Osteoblast (primary cell): ENCODE measurements at regions not wholly inside any gene's neighbourhood (a gene's known extent, or its start where the extent isn't known, plus 50 kb on each side); places are given as distances from the start of the nearest gene placed in this dataset.

ENCODE experiments used
- DNase-seq: peaks from one replicate; pipeline ENCODE4 v3.0.0; 2011; ENCODE audit warnings: low spot score, mixed read lengths; ENCODE audit not compliant: insufficient read length; ENCODE audit errors: missing footprints
- H2AFZ ChIP-seq: 2 replicates; pipeline ENCODE4 v1.6.0; 2011; ENCODE audit warnings: mild to moderate bottlenecking, low read length
- H3K27ac ChIP-seq: 2 replicates; pipeline ENCODE4 v1.5.1; 2011; ENCODE audit warnings: mild to moderate bottlenecking, low read depth, low read length, moderate library complexity
- H3K27me3 ChIP-seq: 2 replicates; pipeline ENCODE4 v1.6.0; 2012; ENCODE audit warnings: mild to moderate bottlenecking, control low read depth, inconsistent platforms, low read length, moderate library complexity; ENCODE audit not compliant: insufficient read depth
- H3K36me3 ChIP-seq: 2 replicates; pipeline ENCODE4 v1.5.1; 2011; ENCODE audit warnings: mild to moderate bottlenecking, low read length, control low read depth, moderate library complexity; ENCODE audit not compliant: insufficient read depth
- H3K4me1 ChIP-seq: 2 replicates; pipeline ENCODE4 v1.5.1; 2011; ENCODE audit warnings: mild to moderate bottlenecking, low read length, control low read depth, moderate library complexity; ENCODE audit not compliant: insufficient read depth
- H3K4me2 ChIP-seq: 2 replicates; pipeline ENCODE4 v1.6.0; 2011; ENCODE audit warnings: mild to moderate bottlenecking, low read length; ENCODE audit not compliant: insufficient read depth
- H3K4me3 ChIP-seq: fragments of 200-600 bp; sonication (generic); 3 replicates; pipeline ENCODE4 v1.5.1; 2012; ENCODE audit warnings: mild to moderate bottlenecking, low read length, inconsistent platforms; ENCODE audit not compliant: insufficient read depth
- H3K79me2 ChIP-seq: 2 replicates; pipeline ENCODE4 v1.6.0; 2012; ENCODE audit warnings: mild to moderate bottlenecking, low read length, control low read depth, inconsistent platforms; ENCODE audit not compliant: insufficient read depth
- H3K9me3 ChIP-seq: 2 replicates; pipeline ENCODE4 v1.5.1; 2011; ENCODE audit warnings: low read depth, low read length, control low read depth
- H4K20me1 ChIP-seq: 2 replicates; pipeline ENCODE4 v1.6.0; 2012; ENCODE audit warnings: mild to moderate bottlenecking, low read length, control low read depth; ENCODE audit not compliant: insufficient read depth
- TF ChIP-seq, protein P1 (sequence below): IDR thresholded peaks from 2 replicates; pipeline ENCODE4 v1.5.1; 2011; ENCODE audit warnings: mild to moderate bottlenecking, low read depth, low read length, moderate library complexity; ENCODE audit errors: extremely low read depth

DNA sequence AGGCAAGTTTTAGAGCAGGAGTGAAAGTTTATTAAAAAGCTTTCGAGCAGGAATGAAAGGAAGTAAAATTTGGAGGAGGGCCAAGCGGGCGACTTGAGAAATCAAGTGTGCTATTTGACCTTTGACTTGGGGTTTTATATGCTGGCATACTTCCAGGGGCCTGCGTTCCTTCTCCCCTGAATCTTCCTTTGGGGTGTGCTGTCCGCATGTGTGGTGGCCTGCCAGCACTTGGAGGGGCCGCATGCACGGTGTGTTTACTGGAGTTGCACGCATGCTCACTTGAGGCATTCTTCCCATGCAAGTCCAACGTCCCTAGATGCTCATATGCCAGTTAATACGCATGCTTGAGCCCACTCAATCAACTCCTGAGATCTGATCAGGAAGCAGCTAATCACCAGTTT is 78.3 kb upstream of the MAP4K4 start:
- Histone ChIP-seq H3K27ac (no peak overlapping the region), H3K79me2 (no peaks in the 10 kb centered on the region), H2AFZ (no peak overlapping the region), H3K27me3 (no peaks in the 10 kb centered on the region), H3K9me3 (no peaks in the 10 kb centered on the region), H3K36me3 (no peaks in the 10 kb centered on the region), H3K4me3 (no peak overlapping the region), H3K4me1 (peaks cover 17% of the 10 kb centered on the region), H4K20me1 (no peaks in the 10 kb centered on the region), H3K4me2 (peak overlapping the region; percentile 48)
- TF ChIP-seq, protein P1, sequence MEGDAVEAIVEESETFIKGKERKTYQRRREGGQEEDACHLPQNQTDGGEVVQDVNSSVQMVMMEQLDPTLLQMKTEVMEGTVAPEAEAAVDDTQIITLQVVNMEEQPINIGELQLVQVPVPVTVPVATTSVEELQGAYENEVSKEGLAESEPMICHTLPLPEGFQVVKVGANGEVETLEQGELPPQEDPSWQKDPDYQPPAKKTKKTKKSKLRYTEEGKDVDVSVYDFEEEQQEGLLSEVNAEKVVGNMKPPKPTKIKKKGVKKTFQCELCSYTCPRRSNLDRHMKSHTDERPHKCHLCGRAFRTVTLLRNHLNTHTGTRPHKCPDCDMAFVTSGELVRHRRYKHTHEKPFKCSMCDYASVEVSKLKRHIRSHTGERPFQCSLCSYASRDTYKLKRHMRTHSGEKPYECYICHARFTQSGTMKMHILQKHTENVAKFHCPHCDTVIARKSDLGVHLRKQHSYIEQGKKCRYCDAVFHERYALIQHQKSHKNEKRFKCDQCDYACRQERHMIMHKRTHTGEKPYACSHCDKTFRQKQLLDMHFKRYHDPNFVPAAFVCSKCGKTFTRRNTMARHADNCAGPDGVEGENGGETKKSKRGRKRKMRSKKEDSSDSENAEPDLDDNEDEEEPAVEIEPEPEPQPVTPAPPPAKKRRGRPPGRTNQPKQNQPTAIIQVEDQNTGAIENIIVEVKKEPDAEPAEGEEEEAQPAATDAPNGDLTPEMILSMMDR: no peak
- DNase-seq: no peak

DNA sequence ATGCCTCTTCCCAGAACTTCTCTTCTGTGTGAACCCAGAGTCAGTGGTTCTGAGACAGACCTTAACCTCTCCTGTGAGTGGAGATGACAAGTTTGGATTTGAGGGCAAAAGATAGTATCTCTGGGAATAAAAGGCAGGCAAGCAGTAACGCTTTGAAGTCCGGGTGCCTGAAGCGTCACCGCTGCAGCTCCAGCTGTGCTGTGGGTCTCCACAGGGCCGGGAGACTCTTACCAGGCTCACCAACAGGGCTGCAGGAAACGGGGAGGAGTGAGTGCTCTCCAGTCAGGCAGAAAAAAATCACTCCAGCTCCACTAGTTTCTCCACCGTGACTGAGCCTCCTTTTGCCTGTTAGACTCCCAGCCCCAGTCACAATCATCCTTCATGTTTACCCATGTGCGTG is 79.7 kb upstream of the MAP4K4 start:
- peaks cover 17% of the 10 kb centered on the region for H3K4me1 ChIP-seq
- no peak overlapping the region for H3K4me3 ChIP-seq
- DNase-seq: no peak
- no peak overlapping the region for H3K4me2 ChIP-seq
- TF ChIP-seq, protein P1: no peak
- no peak overlapping the region for H3K27ac ChIP-seq
- H3K79me2 ChIP-seq: no peaks in the 10 kb centered on the region
- no peak overlapping the region for H2AFZ ChIP-seq
- no peaks in the 10 kb centered on the region for H3K36me3 ChIP-seq
- no peaks in the 10 kb centered on the region for H4K20me1 ChIP-seq
- H3K27me3 ChIP-seq: no peaks in the 10 kb centered on the region
- H3K9me3 ChIP-seq: no peaks in the 10 kb centered on the region

DNA sequence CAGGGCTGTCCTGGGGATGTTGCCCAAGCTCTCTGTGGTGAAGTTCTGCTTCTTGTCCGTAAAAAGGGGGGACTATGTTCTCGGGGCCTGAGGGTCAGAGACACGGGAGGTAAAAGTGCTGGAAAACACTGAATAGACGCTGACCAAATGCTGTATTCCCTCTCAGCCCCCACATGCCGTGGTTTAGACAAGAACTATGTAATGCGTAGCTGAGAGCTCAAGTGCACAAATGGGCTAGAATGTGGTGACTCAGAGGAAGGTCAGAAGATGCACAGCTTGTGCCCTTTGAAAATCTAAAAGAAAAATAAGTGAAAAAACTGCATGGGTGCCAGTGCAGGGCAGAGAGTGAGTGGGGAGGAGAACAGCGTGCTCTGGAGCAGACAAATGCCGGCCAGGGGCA is 80.3 kb upstream of the MAP4K4 start:
- Histone ChIP-seq H4K20me1 (no peaks in the 10 kb centered on the region), H3K9me3 (no peaks in the 10 kb centered on the region), H3K36me3 (no peaks in the 10 kb centered on the region), H3K4me3 (peak overlapping the region; percentile 35), H3K4me2 (peak overlapping the region; percentile 58), H3K79me2 (no peaks in the 10 kb centered on the region), H3K4me1 (peaks cover 17% of the 10 kb centered on the region), H2AFZ (peak overlapping the region; percentile 67), H3K27me3 (no peaks in the 10 kb centered on the region), H3K27ac (no peak overlapping the region)
- peak; percentile 97 for DNase-seq
- TF ChIP-seq, protein P1: no peak

DNA sequence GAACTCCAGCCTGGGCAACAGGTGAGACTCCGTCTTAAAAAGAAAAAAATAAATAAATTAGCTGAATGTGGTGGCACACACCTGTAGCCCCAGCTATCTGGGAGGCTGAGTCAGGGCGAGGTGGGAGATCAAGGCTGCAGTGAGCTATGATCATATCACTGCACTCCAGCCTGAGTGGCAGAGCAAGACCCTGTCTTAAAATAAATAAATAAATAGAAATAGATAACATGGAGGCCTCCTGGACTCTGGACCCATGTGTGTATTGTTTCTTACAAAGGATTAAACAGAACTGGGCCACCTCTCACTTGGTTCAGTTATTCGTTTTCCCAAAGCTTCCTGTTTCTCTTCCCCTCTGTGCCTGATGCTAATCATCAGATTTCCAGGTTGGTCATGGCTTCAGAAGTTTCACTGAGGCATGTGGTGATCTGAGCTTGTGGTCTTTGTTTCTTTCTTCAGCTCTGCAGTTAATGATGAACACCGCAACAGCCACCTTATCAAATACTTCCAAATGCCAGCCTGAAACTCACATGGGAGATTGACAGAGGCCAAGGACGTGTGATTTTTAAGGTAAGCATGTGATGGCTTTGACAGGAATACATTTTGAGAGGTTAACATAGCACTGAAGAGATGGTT is 83.3 kb upstream of the MAP4K4 start:
- no peaks in the 10 kb centered on the region for H3K27me3 ChIP-seq
- TF ChIP-seq, protein P1: no peak
- no peak overlapping the region for H2AFZ ChIP-seq
- no peak overlapping the region for H3K4me2 ChIP-seq
- H3K4me3 ChIP-seq: no peak overlapping the region
- DNase-seq: no peak
- peaks cover 17% of the 10 kb centered on the region for H3K4me1 ChIP-seq
- no peaks in the 10 kb centered on the region for H4K20me1 ChIP-seq
- H3K79me2 ChIP-seq: no peaks in the 10 kb centered on the region
- no peaks in the 10 kb centered on the region for H3K36me3 ChIP-seq
- H3K9me3 ChIP-seq: no peaks in the 10 kb centered on the region
- no peak overlapping the region for H3K27ac ChIP-seq
